IPS-NIHi11 (cell line): ENCODE measurements at regions not wholly inside any gene's neighbourhood (a gene's known extent, or its start where the extent isn't known, plus 50 kb on each side); places are given as distances from the start of the nearest gene placed in this dataset.
A peak's percentile ranks its signal among the peaks of the same experiment; 100 is the strongest.
"Not testable (repeated sequence)": the region's sequence is repeated elsewhere in the genome, so short reads cannot be mapped to it uniquely, and the experiment has no call there.

Source experiments
- DNase-seq: peaks from one replicate; pipeline ENCODE4 v3.0.0; 2012; ENCODE audit warnings: mixed read lengths, low spot score

DNA sequence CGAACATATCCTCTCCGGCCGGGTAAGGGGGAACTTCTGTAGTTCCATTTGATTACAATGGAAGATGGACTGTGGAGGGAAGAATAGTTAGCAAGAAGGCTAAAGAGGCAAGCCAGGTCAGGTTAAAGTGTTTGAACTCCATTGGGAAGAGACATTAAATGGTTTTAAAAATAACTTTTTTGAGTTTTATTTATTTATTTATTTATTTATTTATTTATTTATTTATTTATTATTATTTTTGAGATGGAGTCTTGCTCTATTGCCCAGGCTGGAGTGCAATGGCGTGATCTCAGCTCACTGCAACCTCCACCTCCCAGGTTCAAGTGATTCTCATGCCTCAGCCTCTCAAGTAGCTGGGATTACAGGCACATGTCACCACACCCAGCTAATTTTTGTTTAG is 441.9 kb downstream of the TOX3 start:
- not testable (repeated sequence) for DNase-seq

DNA sequence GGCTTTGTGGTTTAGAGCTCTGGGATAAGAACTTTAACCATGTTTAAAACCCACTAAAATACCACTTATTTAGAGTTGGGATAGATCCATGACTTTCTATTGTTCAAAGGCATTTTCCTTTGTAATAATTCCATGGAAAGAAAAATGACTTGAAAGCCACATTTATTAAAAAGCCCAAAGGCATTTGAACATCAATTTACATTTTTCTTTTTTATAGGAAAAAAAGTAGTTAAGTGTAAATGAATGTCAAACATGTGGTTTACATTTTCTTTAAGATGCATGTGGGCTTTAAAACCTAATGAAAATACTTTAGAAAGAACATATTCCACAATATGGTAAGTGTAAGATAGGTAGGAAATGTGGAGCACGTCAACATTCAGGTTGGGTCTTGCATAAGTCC is 443.2 kb downstream of the TOX3 start:
- no peak for DNase-seq

- DNase-seq, result no peak
Measured at GRCh38 chr16:52101246-52101645, 445.7 kb downstream of the TOX3 start.

DNA sequence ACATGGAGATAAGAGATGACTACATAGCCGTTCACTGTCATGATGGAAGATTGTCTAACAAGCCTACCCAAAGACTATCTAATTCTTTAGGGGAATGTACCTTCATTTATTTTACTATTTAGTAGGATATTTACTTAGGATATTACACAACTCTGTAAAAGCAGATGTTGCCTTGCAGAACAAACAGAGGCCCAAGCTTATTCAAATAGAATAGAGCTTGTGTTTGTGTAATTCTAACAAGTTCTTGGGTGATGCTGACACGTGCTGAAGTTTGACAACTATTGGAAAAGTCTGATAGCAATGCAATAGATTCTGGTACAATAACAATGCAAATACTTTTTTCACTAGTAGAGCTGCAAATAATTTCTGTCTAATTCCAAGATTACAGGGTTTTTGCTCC is 447.6 kb downstream of the TOX3 start:
- DNase-seq, result no peak

- DNase-seq, result no peak
Measured at GRCh38 chr16:52095471-52095870, 451.5 kb downstream of the TOX3 start.

- DNase-seq, result no peak
Measured at GRCh38 chr16:52092126-52092525, 454.8 kb downstream of the TOX3 start.

- no peak for DNase-seq
Measured at GRCh38 chr16:52090080-52090479, 456.9 kb downstream of the TOX3 start.

GRCh38 chr16:52089476-52089875 is 457.5 kb downstream of the TOX3 start:
- no peak for DNase-seq

GRCh38 chr16:52086901-52087300 is 460.0 kb downstream of the TOX3 start:
- DNase-seq, result no peak

- DNase-seq, result no peak
Measured at GRCh38 chr16:52078716-52079655, 468.0 kb downstream of the TOX3 start.

- no peak for DNase-seq
Measured at GRCh38 chr16:52077607-52078006, 469.3 kb downstream of the TOX3 start.

- no peak for DNase-seq
Measured at GRCh38 chr16:52076801-52077201, 470.1 kb downstream of the TOX3 start.

DNA sequence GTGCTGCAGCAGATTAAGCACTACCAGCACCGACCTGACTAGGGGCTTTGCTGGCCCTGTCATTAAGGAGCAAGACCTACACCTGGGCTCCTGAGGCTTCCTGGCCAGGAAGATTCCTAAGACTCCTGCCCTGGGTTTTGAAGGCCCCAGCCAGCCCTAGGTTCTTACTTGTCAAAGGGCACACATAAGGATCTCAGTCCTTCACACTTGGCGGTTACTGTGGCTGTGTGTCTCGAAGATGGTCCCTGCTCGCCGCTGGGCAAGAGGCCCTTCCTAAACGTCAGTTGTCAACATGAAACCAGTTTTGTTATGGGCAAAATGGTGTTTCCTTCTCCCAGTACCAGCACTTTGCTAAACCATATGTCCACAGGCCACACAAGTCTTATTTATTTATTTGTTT is 470.6 kb downstream of the TOX3 start:
- no peak for DNase-seq

- DNase-seq, result no peak
Measured at GRCh38 chr16:52074133-52074532, 472.8 kb downstream of the TOX3 start.

DNA sequence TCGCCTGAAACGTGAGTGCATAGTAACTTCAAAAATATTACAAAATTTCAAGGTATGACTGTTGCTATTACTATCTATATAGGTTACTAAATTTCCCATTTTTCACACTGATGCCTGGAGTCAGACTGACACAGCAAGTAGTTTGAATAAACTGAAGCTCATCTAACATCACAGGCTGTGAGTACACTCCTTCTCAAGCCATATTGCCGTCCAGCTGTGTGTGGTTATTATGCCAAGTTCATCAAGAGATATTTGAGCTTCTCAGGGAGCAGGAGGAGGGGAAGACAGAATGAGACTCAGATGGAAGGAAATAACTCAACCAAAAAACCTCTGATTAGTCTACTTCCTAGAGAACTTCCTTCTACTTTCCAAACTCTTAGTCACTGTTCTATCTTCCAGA is 473.9 kb downstream of the TOX3 start:
- DNase-seq, result no peak

DNA sequence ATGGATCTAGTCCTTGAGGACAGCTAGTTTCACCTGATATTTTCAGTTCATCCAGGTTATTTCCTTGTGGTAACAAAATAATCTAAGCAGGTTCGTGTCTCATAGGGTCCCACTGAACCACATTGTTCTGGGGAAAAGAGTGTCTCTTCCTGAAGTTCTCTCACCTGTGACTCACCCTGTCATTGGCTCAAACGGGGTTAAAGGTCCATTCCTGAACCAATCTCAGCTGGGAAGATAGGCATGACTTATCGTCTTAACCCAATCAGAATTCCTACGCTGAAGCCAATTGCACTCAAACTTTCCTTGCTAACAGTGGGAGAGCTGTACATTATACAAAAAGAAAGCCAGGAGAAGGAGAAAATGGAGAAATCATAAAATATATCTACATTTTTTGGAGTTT is 475.8 kb downstream of the TOX3 start:
- DNase-seq, result no peak

DNA sequence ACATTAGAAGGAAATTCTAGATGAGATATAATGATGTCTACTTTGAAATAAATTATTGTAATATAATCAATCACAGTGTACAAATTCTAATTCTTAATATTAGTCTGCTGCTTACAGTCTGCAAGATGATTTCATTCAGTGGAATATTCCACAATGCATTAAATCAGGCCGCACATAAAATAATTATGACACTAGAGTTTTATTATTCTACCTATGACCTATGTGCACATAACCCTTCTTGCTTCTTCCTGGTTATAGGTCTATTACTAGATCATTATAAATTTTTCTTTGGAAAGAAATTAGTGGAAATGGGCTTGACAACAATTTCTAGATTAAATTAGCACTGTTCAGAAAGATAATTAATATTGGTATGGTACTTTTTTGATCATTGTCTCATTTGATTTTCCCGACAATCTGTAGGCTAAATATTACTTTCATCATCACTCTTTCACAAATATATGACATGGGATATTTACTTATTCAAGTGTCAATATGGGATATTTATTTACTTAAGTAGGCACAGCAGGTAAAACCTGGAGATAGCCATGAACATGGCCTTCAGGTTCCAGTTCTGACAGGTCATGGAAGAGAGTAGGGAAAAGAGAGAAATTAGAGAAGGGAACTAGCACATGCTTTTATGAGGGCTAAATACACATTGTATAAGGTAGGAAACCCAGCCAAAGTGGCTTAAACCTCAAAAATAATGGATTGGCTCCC is 476.4 kb downstream of the TOX3 start:
- no peak for DNase-seq

GRCh38 chr16:52069866-52070265 is 477.1 kb downstream of the TOX3 start:
- peak; percentile 33 for DNase-seq

GRCh38 chr16:52068447-52069074 is 478.4 kb downstream of the TOX3 start:
- peak; percentile 30 for DNase-seq

GRCh38 chr16:52066962-52067361 is 480.0 kb downstream of the TOX3 start:
- DNase-seq, result no peak

GRCh38 chr16:52056259-52056658 is 490.7 kb downstream of the TOX3 start:
- DNase-seq, result no peak

DNA sequence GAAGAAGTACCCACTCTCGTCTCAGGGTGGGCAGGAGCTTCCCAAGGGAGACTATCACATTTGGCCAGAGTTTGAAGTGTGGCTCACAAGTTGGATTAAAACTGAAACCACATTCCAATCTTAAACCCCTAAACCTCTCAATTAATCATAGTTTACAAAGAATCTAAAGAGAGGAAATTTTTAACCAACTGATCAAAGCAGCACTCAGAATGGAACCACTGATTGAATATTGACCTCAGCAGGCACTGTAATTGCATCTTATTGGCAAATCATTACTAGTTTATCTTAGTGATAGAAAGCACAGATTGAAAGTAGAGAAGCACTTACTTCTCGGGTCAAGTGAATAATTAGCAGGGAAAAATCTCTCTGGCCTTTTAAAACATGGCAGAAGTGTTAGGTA is 491.6 kb downstream of the TOX3 start:
- DNase-seq, result no peak

GRCh38 chr16:52054326-52054725 is 492.6 kb downstream of the TOX3 start:
- no peak for DNase-seq
